Mucosa of descending colon (tissue), 3 donors: ENCODE measurements at regions not wholly inside any gene's neighbourhood (a gene's known extent, or its start where the extent isn't known, plus 50 kb on each side); places are given as distances from the start of the nearest gene placed in this dataset.

ENCODE experiments used
- ATAC-seq: fragments of 200-7000 bp; cut with Tn5 transposase; one replicate; pipeline ENCODE4 v1.9.1; 2020; ENCODE audit warnings: mild to moderate bottlenecking, moderate library complexity
- DNase-seq, 3 donors: peaks; one replicate each; pipeline ENCODE4 v3.0.0-alpha.2; 2020
- H3K36me3 ChIP-seq: fragments of 200-600 bp; one replicate; pipeline ENCODE4 v1.8.0; 2021; ENCODE audit warnings: low read depth, mild to moderate bottlenecking
- H3K4me1 ChIP-seq: fragments of 200-600 bp; one replicate; pipeline ENCODE4 v1.8.0; 2021; ENCODE audit warnings: low read depth, mild to moderate bottlenecking
- H3K4me3 ChIP-seq: fragments of 200-600 bp; one replicate; pipeline ENCODE4 v1.8.0; 2021; ENCODE audit warnings: mild to moderate bottlenecking
- H3K9me3 ChIP-seq: fragments of 200-600 bp; one replicate; pipeline ENCODE4 v1.8.0; 2021; ENCODE audit warnings: mild to moderate bottlenecking
- intact Hi-C, 2 donors: fragments of 100-400 bp; cut with DNase I in 1 of 2; cut with micrococcal nuclease in 1 of 2; formaldehyde crosslinking; loops; one replicate each; pipeline versions ENCODE4 v1.11.0 to v1.11.1; 2022; cut with DNase I, micrococcal nuclease
- TF ChIP-seq, protein P1 (sequence below): fragments of 200-600 bp; IDR thresholded peaks from one replicate; pipeline ENCODE4 v1.8.0; 2022; ENCODE audit warnings: antibody characterized with exemption, mild to moderate bottlenecking
- donor health status: DM: no; HTN: no; CAD: no; lungs with moderate emphysema.
- donor health status: DM: no; HTN: no; CAD: no.
- donor health status: DM: no; HTN: yes; CAD: no.

DNA sequence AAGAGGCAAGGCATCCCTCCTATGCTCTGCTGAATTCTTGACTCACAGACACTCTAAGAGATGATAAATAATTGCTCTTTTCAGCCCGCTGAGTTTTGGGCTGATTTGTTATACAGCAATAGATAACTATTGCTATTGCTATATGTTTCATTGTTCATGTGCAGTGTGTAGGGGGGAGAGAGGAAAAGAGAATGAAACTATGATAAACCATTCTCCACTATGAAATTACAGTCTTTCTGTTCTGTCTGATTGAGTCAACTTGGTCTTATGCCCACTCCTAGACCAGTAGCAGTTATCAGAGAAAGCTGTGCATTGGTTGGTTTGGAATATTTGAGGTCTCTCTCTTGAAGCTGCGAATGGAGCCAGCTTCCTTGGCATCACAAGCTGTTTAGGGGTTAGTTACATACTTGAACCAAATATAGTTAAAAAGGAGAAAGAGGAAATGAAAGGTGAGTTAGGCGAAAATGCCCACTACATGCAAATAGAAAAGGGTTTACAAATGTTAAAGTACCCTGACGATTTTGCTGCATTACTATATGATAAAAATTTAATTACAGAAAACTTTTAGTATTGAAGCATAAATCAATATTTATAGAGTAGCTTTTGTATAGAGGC lies 136.3 kb upstream of the ACTBL2 start:
- ATAC-seq, result no peak
- no peaks in the 10 kb centered on the region for H3K4me1 ChIP-seq

DNA sequence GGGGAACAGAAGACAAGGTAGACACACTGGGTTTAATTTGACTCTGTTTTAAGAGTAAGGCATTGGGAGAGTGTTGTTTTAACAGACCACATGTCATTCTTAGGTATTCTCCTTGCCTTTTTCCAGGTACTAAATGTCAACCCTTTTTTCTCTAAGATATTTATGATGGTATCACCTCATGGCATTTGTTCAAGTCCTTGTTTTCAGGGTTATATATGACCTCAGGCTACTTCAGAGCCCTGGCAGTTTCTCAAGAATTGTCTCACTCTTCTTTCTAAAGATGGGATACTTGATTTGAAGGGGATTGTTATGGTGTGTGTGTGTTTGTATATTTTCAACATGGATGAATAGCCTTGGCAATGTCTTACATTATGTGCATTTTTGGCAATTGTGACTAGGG lies 131.1 kb upstream of the ACTBL2 start:
- H3K9me3 ChIP-seq, result no peaks in the 10 kb centered on the region
- TF ChIP-seq, protein P1, sequence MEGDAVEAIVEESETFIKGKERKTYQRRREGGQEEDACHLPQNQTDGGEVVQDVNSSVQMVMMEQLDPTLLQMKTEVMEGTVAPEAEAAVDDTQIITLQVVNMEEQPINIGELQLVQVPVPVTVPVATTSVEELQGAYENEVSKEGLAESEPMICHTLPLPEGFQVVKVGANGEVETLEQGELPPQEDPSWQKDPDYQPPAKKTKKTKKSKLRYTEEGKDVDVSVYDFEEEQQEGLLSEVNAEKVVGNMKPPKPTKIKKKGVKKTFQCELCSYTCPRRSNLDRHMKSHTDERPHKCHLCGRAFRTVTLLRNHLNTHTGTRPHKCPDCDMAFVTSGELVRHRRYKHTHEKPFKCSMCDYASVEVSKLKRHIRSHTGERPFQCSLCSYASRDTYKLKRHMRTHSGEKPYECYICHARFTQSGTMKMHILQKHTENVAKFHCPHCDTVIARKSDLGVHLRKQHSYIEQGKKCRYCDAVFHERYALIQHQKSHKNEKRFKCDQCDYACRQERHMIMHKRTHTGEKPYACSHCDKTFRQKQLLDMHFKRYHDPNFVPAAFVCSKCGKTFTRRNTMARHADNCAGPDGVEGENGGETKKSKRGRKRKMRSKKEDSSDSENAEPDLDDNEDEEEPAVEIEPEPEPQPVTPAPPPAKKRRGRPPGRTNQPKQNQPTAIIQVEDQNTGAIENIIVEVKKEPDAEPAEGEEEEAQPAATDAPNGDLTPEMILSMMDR, result no peak
- H3K4me3 ChIP-seq, result no peak overlapping the region
- ATAC-seq (no peak), DNase-seq (no peak)
- intact Hi-C loops, result no loop called here
- no peaks in the 10 kb centered on the region for H3K4me1 ChIP-seq
- no peaks in the 10 kb centered on the region for H3K36me3 ChIP-seq

More for the DNA sequence above, 136.3 kb upstream of the ACTBL2 start:
- no peaks in the 10 kb centered on the region for H3K36me3 ChIP-seq
- TF ChIP-seq, protein P1, result no peak
- intact Hi-C loops, result no loop called here
- H3K4me3 ChIP-seq, result no peak overlapping the region
- no peak for DNase-seq
- no peaks in the 10 kb centered on the region for H3K9me3 ChIP-seq

DNA sequence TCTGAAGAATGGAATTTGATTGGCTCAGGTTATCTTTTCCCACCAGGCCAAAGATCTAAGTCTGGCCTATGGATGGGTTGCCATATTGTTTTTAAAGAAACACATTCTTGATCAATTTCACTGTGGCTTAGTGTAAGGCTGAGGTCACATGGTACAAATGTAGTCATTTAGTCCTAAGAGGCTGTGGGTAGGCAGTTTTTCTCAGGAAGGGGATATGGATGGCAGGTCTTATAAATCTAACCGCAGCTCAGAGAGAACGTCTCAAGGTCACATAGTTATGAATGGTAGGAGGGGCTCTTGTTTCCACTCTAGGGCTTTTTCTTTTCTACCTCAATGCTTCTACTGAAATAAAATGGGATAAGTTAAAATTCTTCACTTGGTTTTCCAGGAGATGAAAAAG lies 128.6 kb upstream of the ACTBL2 start:
- Histone ChIP-seq H3K36me3 (no peaks in the 10 kb centered on the region), H3K9me3 (no peaks in the 10 kb centered on the region), H3K4me1 (no peaks in the 10 kb centered on the region), H3K4me3 (no peak overlapping the region)
- TF ChIP-seq, protein P1, result no peak
- DNase-seq (no peak), ATAC-seq (no peak)
- intact Hi-C loops, result no loop called here

DNA sequence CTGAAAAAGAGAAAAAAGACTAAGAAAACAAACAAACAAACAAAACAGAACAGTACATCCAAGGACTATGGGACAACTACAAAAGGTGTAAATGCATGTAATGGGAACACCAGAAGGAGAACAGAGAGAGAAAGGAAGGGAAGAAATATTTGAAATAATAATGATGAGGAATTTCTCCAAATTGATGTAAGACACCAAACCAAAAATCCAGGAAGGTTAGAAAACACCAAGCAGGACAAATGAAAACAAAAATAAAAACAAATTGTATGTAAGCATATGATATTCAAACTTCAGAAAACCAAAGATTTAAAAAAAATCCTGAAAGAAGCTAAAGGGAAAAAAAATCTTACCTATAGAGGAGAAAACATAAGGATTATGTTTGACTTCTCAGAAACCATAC lies 125.9 kb upstream of the ACTBL2 start:
- Histone ChIP-seq H3K36me3 (no peaks in the 10 kb centered on the region), H3K9me3 (no peaks in the 10 kb centered on the region), H3K4me1 (no peaks in the 10 kb centered on the region), H3K4me3 (no peak overlapping the region)
- intact Hi-C loops, result no loop called here
- DNase-seq (no peak), ATAC-seq (no peak)
- TF ChIP-seq, protein P1, result no peak

DNA sequence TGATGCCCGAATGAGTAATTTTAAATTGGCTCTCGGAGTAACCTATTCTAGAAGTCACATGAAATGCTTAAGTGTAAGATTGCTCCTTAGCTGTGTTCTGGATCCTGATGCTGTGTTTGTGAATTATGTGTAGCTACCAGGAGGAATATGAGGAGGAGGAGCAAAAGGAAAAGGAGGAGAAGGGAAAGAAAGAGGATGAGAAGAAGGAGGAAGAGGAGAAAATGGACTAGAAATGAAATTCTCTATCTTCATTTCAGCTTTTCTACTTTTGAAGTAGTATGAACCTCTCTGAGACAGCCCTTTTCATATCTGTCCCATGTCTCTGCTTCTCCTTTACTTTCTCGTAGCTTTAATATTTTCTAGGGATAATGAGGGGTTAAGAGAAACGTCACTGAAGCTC lies 119.4 kb upstream of the ACTBL2 start:
- ATAC-seq, result no peak
- TF ChIP-seq, protein P1, result no peak
- H3K4me1 ChIP-seq, result no peaks in the 10 kb centered on the region
- H3K36me3 ChIP-seq, result no peaks in the 10 kb centered on the region
- no peak for DNase-seq
- intact Hi-C loops, result no loop called here
- no peaks in the 10 kb centered on the region for H3K9me3 ChIP-seq
- H3K4me3 ChIP-seq, result no peak overlapping the region

DNA sequence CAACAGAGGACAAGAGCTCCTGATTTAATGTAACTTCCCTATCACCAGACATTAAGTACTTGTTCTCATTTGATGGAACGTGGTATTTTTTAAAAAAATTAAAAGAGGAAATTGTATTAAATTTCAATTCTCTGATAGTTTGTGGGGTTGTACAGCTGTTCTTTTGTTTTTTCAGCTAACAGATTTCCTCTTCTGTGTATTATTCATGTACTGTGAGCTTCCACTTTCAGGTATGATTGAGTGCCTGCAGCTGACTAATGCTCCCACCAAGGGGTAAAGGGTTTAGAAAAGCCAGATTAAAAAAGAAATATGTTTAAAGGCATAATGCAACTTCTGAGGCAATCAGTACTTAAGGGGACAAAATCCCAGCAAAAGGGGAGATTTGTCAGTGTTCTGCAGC lies 117.7 kb upstream of the ACTBL2 start:
- DNase-seq (no peak), ATAC-seq (no peak)
- H3K4me3 ChIP-seq, result no peak overlapping the region
- no peaks in the 10 kb centered on the region for H3K36me3 ChIP-seq
- H3K4me1 ChIP-seq, result no peaks in the 10 kb centered on the region
- TF ChIP-seq, protein P1, result no peak
- intact Hi-C loops, result no loop called here
- no peaks in the 10 kb centered on the region for H3K9me3 ChIP-seq
